ENCODE measurements at regions not wholly inside any gene's neighbourhood (a gene's known extent, or its start where the extent isn't known, plus 50 kb on each side); places are given as distances from the start of the nearest gene placed in this dataset.
"Not testable (repeated sequence)": the region's sequence is repeated elsewhere in the genome, so short reads cannot be mapped to it uniquely, and the experiment has no call there.

DNA sequence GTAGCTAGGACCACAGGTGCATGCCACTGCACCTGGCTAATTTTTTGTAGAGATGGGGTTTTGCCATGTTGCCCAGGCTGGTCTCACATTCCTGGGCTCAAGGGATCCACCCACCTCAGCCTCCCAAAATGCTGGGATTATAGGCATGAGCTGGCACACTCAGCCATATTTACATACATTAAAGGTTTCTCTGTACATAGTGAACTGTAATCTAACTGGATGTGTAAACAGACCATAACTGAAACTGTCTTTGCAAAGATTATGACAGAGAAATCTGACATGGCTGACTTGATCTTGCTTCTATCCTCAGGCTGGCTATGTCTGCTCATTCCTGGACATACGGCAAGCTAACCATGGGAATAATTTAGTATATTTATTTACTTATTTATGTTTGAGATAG is 139.2 kb upstream of the XPO1 start:
- DNase-seq: no peak

DNA sequence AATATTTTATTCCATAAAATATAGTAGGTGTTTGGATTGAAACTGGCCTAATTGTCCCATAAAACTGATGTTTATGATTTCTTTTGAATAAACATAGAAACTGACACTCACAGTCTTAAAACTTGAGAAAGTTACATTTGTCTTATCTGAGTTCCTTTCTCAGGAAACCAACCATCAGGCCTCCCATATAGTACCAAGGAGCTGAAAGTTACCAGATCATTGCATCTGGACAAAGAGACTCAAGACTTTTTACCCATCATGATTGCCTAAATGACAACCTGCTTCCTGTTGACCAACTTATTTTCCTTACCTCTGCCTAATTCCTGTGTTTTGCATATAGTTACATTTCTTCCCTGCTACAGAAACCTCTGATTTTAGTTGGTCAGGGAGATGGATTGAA is 137.0 kb upstream of the XPO1 start:
- DNase-seq: no peak

- peak in 1 of 3 donors; percentile 13 for DNase-seq
Observed at GRCh38 chr2:61671561-61672315, 133.6 kb upstream of the XPO1 start.

- DNase-seq: peak in 2 of 3 donors; percentile 20 to 56
Observed at GRCh38 chr2:61670591-61671501, 132.7 kb upstream of the XPO1 start.

DNA sequence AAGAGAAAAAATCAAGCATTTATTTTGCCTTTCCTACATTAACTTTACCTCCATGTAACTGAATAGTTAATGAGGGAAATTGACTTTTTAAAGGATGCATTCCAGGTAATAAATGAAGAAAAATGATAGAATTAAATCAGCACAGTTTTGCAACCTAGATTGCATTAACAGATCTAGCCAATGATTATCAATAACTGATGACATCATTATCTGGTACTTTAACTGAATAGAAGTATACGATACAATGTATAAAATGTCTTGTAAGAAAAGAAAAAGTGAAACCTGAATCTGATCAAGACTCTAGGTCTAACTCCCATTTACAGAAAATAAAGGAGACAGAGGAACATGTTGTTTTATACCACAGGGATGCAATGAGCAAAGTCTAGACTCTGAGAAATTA is 126.0 kb upstream of the XPO1 start:
- DNase-seq: no peak

GRCh38 chr2:61662990-61663389 is 124.8 kb upstream of the XPO1 start:
- DNase-seq: no peak

DNA sequence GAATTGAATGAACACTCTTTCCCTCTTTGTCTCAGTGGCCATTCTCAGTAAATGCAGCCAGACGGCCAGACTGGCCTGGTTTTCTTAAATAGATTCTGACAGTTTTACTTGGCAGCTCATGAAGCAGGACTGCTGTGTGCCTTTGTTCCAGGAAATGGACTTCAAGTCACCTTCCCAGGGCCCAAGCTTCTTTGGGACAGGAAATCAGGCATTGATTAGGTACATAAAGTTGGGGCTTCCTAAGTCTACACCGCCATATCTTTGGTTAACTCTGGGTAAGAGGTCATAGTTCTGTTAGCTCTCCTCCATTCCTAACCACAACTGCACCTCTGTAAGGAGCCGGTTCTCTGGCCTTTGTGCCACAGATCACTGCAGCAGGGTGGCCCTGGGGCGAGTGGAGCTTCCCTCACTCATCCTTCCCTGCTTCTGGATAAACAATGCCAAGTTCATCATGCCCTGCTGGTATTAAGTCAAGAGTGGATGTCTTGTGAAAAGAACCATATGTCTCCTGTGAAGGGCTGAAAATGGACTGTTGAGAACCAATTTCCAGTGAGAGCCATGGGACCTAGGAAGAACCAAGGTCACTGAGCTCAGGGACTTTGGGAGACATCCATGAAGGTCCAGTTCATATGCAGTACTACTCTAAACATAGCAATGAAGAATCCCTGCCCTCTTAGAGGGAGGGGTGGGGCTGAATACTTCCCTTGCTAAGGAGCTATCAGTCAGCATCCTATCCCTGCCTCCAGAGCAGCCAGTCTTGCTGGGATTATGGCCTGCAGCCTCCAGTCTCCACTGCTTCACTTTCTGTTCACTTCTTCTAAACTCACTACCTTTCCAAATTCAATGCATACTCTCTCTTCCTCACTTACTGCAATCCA is 122.6 kb upstream of the XPO1 start:
- DNase-seq: no peak

DNA sequence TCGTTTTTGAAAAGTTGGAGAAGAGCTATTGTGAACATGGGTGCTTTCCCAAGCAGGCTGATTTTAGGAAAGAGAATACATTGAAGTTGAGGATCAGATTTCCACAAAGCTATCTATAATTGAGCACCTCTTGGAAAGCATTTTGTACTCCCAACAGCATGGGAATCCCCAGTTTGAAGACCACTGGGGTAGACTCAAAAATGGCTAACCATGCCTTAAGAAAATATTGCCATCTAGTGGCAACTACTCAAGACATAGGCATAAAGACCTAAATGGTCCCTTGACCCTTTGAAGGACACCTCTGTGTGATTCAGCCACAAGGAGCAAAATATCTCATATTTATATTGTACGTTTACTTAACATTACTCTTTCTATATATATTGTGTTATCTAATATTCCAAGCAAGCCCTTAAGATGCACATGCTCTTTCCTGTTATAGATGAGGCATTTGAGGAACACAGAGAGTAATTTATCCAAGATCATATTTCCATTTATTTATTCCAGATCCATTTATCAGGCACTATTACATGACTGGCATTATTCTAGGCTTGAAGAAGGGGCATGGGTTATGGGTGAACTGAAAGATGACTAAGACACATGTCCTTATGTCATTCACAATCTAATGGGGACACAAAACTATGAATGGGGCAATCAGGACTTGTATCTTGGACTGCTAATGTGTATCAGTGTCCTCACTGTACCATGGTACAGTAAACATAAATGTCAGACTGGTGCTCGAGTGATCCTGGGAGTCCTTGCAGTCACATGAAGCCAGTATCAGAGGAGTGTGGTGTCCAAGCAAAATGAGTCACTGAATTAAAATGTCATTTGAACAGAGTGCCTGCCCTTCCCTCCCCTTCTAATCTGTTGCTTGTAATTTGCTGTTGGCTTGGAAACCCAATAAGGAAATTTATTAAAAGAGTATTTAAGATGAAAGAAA is 121.0 kb upstream of the XPO1 start:
- DNase-seq: peak in 1 of 3 donors; percentile 16

DNA sequence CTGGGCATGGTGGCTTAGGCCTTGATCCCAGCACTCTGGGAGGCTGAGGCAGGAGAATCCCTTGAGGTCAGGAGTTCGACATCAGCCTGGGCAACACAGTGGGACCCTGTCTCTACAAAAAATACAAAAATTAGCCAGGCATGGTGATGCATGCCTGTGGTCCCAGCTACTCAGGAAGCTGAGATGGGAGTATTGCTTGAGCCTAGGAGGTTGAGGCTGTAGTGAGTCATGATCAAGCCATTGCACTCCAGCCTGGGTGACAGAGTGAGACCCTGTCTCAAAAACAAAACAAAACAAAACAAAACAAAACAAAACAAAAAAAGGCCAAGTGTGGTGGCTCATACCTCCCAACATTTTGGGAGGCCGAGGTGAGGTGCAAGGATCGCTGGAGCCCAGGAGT is 111.8 kb upstream of the XPO1 start:
- not testable (repeated sequence) for DNase-seq

- no peak for DNase-seq
Observed at GRCh38 chr2:61649021-61649420, 110.9 kb upstream of the XPO1 start.

DNA sequence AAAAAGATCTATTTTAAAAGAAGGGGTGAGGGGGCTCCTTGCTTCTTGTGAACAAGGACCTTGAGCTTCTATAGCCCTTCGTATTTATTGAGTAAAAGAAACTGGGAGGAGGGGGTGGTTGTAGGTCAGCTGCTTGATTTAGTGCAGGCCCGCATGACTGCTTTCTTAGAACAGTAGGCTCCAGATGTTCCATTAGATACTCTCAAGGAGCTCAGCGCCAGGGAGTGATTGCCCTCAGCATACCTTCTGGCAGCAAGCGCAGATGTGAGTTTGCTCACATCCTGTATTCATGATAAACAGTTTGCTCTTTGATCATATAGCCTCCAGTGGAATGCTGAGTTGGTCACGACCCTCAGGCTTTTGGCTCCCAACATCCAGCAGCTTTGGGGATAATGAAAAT is 108.9 kb upstream of the XPO1 start:
- no peak for DNase-seq

- DNase-seq: peak in 1 of 3 donors; percentile 52
Observed at GRCh38 chr2:61645911-61646310, 107.8 kb upstream of the XPO1 start.

DNA sequence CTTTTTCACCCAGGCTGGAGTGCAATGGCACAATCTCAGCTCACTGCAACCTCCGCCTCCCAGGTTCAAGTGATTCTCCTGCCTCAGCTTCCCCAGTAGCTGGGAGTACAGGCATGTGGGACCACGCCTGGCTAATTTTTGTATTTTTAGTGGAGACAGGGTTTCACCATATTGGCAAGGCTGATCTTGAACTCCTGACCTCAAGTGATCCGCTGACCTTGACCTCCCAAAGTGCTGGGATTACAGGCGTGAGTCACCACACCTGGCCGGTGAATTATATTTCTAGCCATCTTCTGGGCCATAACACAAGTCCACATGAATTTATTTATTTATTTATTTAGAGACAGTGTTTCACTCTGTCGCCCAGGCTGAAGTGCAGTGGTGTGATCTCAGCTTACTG is 105.0 kb upstream of the XPO1 start:
- DNase-seq: not testable (repeated sequence)

- DNase-seq: no peak
Observed at GRCh38 chr2:61640406-61640805, 102.2 kb upstream of the XPO1 start.

- no peak for DNase-seq
Observed at GRCh38 chr2:61639721-61640120, 101.6 kb upstream of the XPO1 start.

GRCh38 chr2:61636686-61637085 is 98.5 kb upstream of the XPO1 start:
- DNase-seq: no peak

DNA sequence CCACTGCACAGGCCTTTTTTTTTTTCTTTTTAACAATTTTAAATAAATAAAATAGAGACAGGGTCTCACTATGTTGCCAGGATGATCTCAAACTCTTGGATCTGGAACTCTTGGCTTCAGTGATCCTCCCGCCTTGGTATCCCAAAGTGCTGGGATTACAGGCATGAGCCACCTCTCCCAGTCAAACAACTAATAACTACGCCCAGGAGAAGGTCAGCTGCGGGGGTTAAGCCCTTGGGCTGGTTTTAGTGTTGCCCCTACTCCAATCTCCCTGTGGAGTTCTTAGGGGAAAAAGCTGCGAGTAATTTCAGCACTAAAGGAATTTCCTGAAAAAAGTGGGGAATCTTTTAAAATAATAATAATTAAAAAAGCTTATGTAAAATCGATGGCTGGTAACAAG is 96.4 kb upstream of the XPO1 start:
- DNase-seq: no peak

DNA sequence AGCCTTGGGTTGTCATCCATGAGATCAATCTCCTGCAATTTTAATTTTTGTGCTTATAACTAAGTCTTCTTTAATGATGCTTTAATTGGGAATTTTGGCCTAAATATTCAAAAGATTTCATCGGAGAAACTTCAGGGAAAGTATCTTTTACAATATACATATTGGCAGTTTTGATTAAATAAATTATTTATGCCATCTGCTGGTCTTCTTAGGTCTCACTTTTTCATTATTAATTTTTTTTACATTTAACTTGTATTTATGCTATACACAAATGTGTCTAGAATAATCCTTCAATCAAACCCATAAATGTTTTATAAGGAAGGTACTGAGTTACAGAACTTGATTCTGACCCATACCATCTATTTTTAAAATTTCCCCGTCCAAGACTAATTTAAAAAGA is 95.1 kb upstream of the XPO1 start:
- DNase-seq: peak in 1 of 3 donors; percentile 6

DNA sequence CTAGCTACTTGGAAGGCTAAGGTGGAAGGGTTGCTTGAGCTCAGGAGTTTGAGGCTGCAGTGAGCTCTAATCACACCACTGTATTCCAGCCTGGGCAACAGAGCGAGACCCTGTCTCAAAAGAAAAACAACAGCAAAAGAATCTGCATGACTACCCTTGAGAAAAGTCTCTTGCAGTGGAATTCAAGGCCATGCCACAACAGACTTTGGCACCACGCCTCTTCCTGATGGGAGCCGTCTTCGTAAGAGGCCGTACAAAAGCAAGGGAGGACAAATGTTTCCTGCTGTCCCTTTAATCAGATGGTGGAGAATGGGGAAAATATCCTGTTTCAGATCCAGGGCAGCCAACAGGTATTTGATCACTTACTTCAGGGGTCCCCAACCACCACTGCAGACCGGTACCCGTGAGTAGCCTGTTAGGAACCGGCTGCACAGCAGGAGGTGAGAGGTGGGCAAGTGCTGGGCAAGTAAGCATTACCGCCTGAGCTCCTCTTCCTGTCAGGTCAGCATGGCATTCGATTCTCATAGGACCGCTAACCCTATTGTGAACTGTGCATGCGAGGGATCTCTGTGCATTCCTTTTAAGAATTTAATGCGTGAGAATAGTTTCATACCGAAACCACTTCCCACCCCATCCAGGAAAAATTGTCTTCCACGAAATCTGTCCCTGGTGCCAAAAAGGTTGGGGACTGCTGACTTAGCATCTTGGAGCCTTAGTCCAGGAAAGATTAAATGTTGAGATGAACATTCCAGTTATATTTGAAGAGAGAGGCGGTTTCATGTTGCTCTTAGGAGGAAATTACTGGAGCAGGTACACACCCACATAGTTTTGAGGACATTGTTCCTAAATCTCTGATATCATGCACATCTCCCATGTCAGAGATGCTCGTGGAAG is 94.4 kb upstream of the XPO1 start:
- DNase-seq: no peak

DNA sequence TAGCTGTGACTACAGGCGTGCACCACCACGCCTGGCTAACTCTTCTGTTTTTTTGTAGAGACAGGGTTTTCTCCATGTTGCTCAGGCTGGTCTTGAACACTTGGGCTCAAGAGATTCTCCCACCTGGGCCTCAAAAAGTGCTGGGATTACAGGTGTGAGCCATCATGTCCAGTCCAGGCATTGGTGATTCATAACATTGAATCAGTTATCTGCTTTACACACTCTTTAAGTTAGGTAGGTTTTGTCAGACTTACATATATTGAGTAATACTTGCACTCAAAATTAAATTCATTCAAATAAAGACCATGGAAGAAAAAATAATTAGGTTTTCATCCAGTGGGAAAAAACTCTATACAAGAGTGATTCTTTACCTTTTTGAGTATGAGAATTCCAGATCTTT is 93.2 kb upstream of the XPO1 start:
- no peak for DNase-seq
